ENCODE measurements at regions not wholly inside any gene's neighbourhood (a gene's known extent, or its start where the extent isn't known, plus 50 kb on each side); places are given as distances from the start of the nearest gene placed in this dataset.

DNA sequence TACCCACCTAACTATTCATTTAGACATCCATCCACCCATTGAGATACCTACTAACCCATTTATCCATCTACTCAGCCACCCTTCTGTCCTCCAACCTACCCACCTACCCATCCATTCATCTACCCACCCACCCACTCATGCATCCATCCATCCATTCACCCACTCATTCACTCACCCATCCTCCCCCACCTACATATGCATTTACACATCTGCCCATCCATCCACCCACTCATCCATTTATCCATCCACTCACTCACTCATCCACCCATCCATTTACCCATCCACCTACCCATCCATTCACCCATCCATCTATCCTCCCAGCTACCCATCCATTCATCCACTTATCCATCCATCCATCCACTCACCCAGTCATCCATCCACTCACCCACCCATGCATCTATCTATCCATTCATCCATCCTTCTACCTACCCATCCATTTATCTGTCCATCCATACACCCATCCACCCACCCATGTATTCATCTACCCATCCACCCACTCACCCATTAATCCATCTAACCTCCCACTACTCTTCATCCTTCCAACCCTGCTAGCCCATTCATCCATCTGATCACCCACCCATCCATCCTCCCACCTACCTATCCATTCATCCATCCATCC is 378.7 kb downstream of the CTTN start:
- DNase-seq: no peak

DNA sequence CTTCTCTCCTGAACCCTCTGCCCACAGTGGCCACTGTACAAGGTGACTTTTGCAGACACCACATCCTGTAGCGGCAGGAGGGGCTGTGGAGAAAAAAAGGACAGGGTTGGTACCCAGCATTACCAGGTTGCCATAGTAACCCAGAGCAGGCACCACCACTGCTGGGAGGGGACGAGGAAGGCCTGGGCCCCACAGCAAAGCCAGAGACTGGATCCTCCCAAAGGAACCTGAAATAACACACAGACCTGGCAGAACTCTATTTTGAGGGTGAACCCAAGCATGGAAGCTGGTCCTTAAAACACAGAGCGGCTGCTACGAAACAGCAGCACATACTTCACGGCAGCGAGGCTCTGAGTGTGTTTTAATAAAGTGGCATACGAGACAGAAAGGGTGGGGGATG is 380.6 kb downstream of the CTTN start:
- no peak for DNase-seq

- no peak for DNase-seq
Measured at GRCh38 chr11:70779433-70780245, 381.3 kb downstream of the CTTN start.

- no peak for DNase-seq
Measured at GRCh38 chr11:70780246-70780535, 381.9 kb downstream of the CTTN start.

- DNase-seq: no peak
Measured at GRCh38 chr11:70782401-70782913, 384.1 kb downstream of the CTTN start.

DNA sequence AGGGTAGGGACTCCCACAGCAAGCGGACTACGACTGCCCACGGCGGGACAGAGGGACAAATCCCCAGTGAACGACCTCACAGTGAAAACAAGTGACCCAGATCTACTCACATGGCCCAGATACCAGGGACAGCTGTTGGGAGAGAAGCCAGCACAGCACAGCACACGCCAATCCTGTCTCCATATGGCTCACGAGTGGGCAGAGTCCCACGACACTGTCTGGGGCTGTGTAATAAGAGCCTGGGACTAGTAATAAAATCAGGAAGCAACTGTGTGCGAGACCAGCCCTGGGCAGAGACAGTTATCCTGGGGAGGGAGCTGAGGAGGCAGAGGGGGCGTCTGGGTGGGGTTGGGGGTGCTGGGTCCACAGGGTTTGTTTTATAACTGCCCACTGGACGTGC is 385.0 kb downstream of the CTTN start:
- DNase-seq: no peak

- no peak for DNase-seq
Measured at GRCh38 chr11:70783821-70784220, 385.5 kb downstream of the CTTN start.

- DNase-seq: no peak
Measured at GRCh38 chr11:70785372-70785771, 387.0 kb downstream of the CTTN start.

DNA sequence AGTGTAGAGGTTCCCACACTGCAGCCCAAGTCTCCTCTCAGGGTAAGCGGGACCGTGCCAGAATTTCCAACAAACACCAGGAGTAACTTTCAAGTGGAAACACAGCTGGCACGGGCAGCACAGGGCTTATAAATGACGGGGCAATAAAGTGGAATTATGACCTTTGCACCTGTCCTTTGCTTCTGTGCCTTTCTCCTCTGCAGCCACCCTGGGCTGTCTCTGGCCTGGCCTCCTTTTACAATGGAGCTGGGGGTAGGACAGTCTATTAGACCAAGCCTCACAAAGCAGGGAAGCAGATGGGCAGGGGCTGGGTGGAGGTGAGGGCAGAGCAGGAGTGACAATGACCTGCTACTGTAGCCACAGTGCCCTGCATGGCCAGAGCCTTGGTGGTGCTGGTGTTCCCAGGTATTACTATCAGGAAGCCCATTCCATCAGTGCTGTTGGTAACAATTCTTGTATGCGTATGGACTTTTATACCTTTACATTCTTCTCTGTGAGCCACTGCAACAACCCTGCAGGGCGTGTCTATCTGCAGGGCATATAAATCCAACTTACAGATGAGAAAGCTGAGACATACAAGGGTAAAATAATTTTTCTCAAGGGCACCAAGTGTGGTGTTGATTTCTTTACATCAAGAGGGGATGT is 387.8 kb downstream of the CTTN start:
- DNase-seq: no peak

DNA sequence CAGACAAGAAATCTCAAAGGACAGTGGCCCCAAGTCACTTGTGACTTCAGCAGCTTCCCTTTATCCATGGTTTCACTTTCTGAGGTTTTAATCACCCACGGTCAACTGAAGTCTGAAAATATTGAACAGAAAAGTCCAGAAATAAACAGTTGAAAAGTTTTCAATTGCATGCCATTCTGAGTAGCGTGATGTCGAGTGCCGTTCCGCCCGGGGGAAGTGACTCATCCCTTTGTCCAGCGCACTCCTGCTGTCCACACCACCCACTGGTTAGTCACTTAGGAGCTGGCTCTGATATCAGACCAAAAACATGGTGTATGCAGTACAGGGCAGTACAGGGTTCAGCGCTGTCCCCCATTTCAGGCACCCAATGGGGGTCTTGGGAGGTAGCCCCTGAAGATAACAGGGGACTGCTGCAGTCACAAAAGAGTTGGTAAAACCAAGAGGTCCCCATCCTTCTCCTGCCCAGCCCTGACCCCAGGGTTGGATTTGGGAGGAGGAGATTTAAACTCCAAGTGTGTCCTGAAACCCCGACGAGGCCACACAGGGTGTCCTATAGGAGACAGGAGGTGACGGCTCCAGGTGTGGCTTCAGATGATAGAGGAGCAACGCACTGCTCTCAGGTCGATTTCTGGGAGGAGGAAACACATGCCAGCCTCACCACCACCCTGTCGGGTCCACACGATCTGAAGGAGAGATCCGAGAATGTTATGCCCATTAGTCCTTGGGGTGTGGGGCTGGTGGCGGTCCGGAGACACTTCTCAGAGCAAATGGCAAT is 390.1 kb downstream of the CTTN start:
- no peak for DNase-seq

- no peak for DNase-seq
Measured at GRCh38 chr11:70790671-70791300, 392.5 kb downstream of the CTTN start.

- DNase-seq: no peak
Measured at GRCh38 chr11:70796648-70797227, 398.4 kb downstream of the CTTN start.

GRCh38 chr11:70798296-70798695 is 400.0 kb downstream of the CTTN start:
- no peak for DNase-seq

DNA sequence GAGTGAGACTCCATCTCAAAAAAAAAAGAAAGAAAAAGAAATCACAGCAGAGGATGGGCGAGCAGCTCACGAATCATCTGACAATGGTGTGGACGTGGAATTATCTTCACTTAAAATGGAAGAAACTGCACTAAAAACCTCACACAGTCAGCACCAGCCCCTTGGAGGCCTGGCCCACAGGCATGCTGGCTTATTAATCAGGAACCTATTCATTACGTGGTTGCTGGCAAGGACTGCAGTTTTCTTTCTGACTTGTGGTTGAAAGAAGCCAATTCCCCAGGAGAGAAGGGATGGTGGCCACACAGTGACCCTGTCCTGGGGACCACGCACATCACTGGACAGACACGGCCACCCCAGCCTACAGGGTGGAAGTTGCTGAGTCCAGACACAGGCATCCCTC is 401.1 kb downstream of the CTTN start:
- DNase-seq: no peak

- DNase-seq: no peak
Measured at GRCh38 chr11:70802185-70802584, 403.9 kb downstream of the CTTN start.

GRCh38 chr11:70804139-70804837 is 406.0 kb downstream of the CTTN start:
- DNase-seq: no peak

DNA sequence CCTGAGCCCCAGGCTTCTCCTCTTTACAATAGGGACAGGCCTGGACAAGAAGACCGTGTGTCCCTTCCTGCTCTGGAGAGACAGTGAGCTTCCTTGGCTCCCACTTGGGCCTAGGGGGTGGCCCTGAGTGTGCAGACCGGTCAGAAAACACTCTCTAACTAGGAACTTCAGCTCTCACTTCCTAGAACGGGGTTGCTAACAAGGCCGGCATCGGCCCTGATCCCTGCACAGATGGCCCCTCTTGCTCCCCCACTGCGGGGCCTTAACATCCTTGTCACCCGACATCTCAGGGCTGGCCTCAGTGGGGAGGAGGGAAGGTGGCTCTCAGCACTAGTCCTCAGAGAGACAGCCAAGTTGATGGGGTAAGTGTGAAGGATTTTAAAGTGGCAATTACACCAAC is 406.9 kb downstream of the CTTN start:
- no peak for DNase-seq

DNA sequence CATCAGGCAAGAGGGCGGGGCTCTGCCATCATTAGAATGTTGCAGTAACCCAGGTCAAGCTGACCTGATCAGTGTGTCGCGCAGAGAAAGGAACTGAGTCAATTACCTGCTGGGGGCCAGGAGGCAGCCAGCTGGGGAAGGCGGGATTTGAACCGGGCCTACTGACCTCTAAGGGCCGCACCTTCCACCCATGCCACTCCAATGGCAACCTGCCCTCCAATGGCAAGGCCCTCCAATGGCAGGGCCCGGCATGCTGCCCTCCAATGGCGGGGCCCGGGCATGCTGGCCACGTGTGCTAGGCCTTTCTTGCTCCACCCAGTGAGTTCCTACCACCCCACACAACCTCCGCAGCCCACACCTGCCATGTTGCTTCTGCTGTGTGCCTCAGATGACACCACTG is 407.6 kb downstream of the CTTN start:
- no peak for DNase-seq

DNA sequence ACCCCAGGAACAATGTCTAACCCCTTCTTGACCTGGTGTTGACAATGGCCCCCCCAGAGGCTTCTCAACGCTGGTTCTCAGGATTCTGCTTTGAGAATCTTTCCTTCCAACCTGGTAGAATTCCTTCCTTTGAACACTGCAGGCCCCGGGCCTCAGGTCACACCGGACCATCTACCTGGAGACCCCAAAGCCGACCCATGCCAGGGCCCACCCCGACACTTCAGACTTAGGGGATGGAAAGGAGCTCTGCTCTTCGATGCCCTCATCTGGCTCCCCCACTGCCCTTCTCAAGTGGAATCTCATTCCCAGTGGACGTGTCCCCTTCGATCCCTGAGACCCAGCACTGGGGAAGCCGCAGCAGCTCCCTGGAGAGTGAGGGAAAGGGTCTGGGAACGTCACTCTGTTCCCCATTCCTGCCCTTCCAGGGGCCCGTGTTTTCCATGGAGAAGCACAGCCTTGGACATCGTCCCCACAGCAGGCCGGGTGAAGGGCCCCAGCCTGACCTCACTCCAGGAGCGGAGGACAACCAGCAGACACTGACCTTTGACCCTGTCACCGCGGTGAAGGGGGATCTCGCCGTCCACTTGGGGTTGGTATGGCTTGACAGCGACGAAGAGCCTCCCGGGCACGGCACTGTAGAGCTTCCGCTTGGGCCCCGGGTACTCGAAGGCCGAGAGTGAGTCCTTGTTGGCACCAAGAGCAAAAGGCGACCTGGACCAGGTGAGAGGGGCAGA is 408.3 kb downstream of the CTTN start:
- no peak for DNase-seq

GRCh38 chr11:70807195-70807543 is 408.8 kb downstream of the CTTN start:
- no peak for DNase-seq

- no peak for DNase-seq
Measured at GRCh38 chr11:70808686-70809375, 410.5 kb downstream of the CTTN start.

All from activated gamma-delta T cell (primary cell).